ENCODE measurements at regions not wholly inside any gene's neighbourhood (a gene's known extent, or its start where the extent isn't known, plus 50 kb on each side); places are given as distances from the start of the nearest gene placed in this dataset.

DNA sequence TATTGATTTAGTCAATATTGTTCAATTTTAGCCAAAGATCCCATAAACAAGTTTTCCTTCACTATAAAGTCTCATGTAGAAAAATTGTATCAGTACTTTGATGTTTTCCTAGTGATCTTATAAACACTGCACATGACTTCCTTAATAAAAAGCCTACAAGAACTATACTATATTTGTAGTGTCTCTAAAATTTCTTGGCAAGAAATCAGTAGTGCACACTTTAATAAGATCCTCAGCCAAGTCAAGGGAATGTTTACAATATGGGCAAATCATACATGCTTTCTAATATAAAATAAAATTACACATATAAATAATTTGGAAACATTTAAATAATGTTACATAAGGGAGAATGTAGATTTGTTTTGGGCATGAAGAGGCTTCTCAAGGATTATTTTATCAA lies 203.0 kb upstream of the CCDC179 start:
- DNase-seq (ENCODE audit: low spot score in 2 of 2), result no peak
- Histone ChIP-seq H3K36me3 (no peaks in the 10 kb centered on the region), H3K9me3 (no peaks in the 10 kb centered on the region), H3K4me1 (no peaks in the 10 kb centered on the region), H3K27ac (no peak overlapping the region), H3K27me3 (no peaks in the 10 kb centered on the region), H3K4me3 (no peak overlapping the region)
- TF ChIP-seq POLR2A (IDR thresholded peaks at IDR 0.05) (no peak), EP300 (IDR thresholded peaks at IDR 0.05) (no peak), POLR2AphosphoS5 (IDR thresholded peaks at IDR 0.05) (no peak)
- TF ChIP-seq, protein P1, sequence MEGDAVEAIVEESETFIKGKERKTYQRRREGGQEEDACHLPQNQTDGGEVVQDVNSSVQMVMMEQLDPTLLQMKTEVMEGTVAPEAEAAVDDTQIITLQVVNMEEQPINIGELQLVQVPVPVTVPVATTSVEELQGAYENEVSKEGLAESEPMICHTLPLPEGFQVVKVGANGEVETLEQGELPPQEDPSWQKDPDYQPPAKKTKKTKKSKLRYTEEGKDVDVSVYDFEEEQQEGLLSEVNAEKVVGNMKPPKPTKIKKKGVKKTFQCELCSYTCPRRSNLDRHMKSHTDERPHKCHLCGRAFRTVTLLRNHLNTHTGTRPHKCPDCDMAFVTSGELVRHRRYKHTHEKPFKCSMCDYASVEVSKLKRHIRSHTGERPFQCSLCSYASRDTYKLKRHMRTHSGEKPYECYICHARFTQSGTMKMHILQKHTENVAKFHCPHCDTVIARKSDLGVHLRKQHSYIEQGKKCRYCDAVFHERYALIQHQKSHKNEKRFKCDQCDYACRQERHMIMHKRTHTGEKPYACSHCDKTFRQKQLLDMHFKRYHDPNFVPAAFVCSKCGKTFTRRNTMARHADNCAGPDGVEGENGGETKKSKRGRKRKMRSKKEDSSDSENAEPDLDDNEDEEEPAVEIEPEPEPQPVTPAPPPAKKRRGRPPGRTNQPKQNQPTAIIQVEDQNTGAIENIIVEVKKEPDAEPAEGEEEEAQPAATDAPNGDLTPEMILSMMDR (IDR thresholded peaks at IDR 0.05), result no peak

DNA sequence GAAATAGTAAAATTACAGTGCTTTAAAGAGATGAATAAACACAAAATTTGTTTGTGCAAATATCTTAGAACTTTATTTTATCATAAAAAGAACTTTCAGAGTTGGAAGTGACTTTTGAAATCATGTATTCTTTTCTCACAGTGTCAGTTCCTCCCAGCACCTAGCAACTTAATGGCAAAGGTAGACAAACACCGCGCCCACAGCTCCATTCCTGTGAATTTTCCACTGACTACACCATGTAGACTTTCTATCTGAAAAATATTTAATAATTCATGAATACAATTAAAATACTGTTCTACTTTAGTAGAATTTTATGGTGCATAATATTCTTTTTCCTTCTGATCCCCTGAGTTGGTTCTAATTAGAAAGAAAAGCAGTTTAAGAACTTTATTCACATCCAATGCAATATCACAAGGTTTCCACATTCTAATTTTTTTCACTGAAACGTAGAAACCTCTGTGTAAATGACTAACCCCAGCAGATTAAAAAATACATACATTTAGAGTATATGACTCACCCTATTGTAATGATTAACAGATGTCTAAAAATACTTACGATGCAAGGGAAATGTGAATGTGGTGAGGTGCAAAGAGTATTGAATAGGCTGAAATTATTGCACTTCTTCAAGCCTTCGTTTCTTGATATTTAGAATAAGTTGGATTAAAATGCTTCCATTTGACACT lies 218.2 kb upstream of the CCDC179 start:
- TF ChIP-seq POLR2AphosphoS5 (IDR thresholded peaks at IDR 0.05), result no peak
- H3K4me3 ChIP-seq, result no peak overlapping the region

DNA sequence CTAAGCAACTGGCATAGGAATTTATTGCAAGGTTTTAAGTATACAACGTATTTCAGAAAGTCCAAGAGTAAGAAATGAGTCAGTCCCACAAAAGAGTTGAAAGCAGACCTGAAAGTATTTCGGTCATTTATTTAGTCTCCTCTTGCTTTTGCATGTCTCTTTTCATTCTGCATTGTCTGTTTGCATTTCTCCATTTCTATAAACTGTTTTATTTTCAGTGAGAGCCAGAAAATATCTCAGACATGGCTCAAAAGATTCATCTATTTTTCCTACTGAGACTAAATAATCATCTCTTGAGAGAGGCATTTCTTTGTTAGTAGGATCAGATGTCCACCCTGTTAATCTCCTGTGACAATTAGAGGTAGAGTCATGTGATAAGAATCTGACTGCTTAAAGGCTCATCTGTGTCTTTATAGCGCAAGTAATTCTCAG lies 219.1 kb upstream of the CCDC179 start:
- 41% methylated on average over 3 of the region's 3 CpGs for WGBS

More for the DNA sequence above, 218.2 kb upstream of the CCDC179 start:
- Histone ChIP-seq H3K4me1 (no peaks in the 10 kb centered on the region), H3K9me3 (no peaks in the 10 kb centered on the region), H3K36me3 (no peaks in the 10 kb centered on the region), H3K27ac (no peak overlapping the region), H3K27me3 (no peaks in the 10 kb centered on the region)
- WGBS, result 60% methylated on average over 5 of the region's 5 CpGs
- no peak for DNase-seq (ENCODE audit: low spot score in 2 of 2)

DNA sequence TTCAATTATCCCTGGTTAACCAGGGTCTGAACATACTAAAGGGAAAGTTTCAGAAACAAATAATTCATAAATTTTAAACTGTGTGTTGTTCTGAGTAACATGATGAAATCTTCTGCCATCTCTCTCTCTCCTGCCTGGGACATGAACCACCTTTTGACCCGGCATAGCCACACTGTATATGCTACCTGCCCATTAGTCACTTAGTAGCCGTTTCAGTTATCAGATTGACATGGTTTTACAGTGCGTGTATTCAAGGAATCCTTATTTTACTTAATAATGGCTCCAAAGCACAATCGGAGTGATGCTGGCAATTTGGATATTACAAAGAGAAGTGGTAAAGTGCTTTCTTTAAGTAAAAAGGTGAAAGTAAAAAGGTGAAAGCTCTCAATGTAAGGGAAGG lies 227.1 kb upstream of the CCDC179 start:
- no peaks in the 10 kb centered on the region for H3K9me3 ChIP-seq
- DNase-seq (ENCODE audit: low spot score in 2 of 2), result no peak
- H3K4me1 ChIP-seq, result no peaks in the 10 kb centered on the region
- H3K4me3 ChIP-seq, result no peak overlapping the region
- no peaks in the 10 kb centered on the region for H3K36me3 ChIP-seq
- H3K27ac ChIP-seq, result no peak overlapping the region
- H3K27me3 ChIP-seq, result no peaks in the 10 kb centered on the region
- 89% methylated on average over 4 of the region's 4 CpGs for WGBS
- TF ChIP-seq EP300 (IDR thresholded peaks at IDR 0.05) (no peak), POLR2AphosphoS5 (IDR thresholded peaks at IDR 0.05) (no peak), POLR2A (IDR thresholded peaks at IDR 0.05) (no peak)
- TF ChIP-seq, protein P1 (IDR thresholded peaks at IDR 0.05), result no peak

More for the DNA sequence above, 219.1 kb upstream of the CCDC179 start:
- H3K27ac ChIP-seq, result no peak overlapping the region
- H3K27me3 ChIP-seq, result no peaks in the 10 kb centered on the region
- no peaks in the 10 kb centered on the region for H3K9me3 ChIP-seq
- no peaks in the 10 kb centered on the region for H3K36me3 ChIP-seq
- no peak for TF ChIP-seq POLR2A (IDR thresholded peaks at IDR 0.05)
- no peak for TF ChIP-seq EP300 (IDR thresholded peaks at IDR 0.05)
- no peak for TF ChIP-seq POLR2AphosphoS5 (IDR thresholded peaks at IDR 0.05)
- TF ChIP-seq, protein P1 (IDR thresholded peaks at IDR 0.05), result no peak
- no peak overlapping the region for H3K4me3 ChIP-seq
- H3K4me1 ChIP-seq, result no peaks in the 10 kb centered on the region
- no peak for DNase-seq (ENCODE audit: low spot score in 2 of 2)

DNA sequence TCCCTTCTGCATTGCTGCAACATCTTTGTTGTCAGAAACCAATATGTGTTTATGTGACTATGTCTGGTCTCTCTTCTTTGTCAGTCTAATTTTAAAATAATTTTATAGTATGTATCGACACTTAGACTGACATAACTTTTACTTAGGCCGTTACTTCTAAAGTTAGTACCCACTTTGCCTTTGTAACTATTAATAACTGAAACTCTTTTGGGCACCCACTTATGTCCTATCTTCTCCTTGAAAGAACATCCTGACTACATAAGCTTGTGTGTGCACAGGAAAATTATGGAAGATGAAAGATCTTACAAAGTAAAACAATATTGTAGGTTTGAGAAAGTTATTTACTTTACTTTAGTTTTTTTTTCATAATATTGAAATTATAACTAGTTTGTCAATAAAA lies 230.4 kb upstream of the CCDC179 start:
- DNase-seq (ENCODE audit: low spot score in 2 of 2), result no peak
- WGBS, result 89% methylated on average over 2 of the region's 2 CpGs

More for the DNA sequence above, 230.4 kb upstream of the CCDC179 start:
- Histone ChIP-seq H3K4me3 (no peak overlapping the region), H3K27ac (no peak overlapping the region), H3K36me3 (no peaks in the 10 kb centered on the region), H3K27me3 (no peaks in the 10 kb centered on the region), H3K4me1 (no peaks in the 10 kb centered on the region), H3K9me3 (no peaks in the 10 kb centered on the region)
- TF ChIP-seq POLR2AphosphoS5 (IDR thresholded peaks at IDR 0.05) (no peak), EP300 (IDR thresholded peaks at IDR 0.05) (no peak), POLR2A (IDR thresholded peaks at IDR 0.05) (no peak)
- TF ChIP-seq, protein P1 (IDR thresholded peaks at IDR 0.05), result no peak

Measured in suprapubic skin (tissue), 4 donors.